Activated naive CD4-positive, alpha-beta T cell (primary cell): ENCODE measurements at regions not wholly inside any gene's neighbourhood (a gene's known extent, or its start where the extent isn't known, plus 50 kb on each side); places are given as distances from the start of the nearest gene placed in this dataset.
"Not testable (repeated sequence)": the region's sequence is repeated elsewhere in the genome, so short reads cannot be mapped to it uniquely, and the experiment has no call there.

Source experiments
- DNase-seq, 4 experiments: peaks; one replicate each; lab custom pipeline; 2025; lab: John Stamatoyannopoulos, UW

DNA sequence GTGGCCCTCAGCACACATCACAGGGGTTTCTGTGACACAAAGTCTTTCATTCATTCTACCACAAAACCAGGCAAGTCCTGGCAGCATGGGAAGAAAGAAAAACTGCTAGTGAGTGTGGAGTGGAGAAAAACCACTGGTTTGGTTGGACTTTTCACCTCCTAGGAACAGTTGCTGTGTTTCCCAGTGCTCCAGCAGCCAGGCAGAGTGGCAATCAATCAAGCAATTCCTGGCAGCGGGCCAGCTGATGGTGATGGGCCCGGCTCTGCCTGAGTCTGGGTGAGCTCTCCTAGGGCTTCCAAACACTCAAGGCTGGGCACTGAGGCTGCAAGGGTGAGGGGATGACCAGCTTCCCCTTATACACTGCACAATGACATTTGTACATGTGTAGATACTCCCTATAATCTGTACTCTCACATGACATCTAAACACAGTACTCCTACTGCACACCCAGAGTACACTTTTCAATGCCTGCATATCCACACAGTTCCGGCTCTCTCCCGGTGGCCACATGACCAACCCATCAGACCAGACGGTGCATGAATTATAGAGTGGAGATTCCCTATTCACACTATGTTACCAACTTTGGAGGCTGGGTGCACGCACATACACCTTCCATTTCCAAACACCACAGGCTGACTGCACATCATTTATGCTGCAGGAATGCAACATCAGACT lies 156.6 kb downstream of the UNC5CL start:
- no peak for DNase-seq

DNA sequence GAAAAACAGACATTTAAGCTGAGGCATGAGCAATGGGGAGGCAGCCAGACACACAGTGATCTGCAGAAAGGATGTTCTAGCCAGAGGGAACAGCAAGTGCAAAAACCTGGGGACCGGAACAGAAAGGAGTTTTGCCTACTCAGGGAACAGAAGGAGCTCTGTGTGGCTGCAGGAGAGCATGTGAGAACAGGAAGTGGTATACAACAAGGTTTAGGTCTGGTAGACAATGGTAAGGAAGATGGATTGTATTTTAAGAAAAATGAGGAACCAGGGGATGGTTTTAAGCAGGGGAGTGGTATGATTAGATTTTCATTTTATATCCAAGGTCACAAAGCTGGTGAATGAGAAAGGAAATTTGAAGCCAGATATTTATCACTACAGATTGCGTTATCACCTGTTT lies 157.5 kb downstream of the UNC5CL start:
- DNase-seq = no peak

DNA sequence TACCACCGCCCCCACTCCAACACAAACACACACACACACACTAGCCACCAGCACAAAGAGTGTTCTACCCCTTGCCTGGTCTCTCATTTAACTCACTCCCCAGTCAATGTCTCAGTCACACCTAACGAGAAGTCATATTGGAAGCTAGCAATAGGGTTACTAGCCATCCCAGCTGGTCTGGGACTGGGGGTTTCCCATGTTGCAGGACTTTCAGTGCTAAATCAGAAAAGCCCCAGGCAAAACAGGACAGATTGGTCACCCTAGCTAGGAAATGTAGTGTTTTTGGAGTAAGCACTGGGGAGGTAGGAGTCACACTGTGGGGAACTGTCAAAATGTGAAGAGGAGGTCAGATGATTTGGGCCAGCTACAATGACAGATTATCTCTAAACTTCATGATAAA lies 158.1 kb downstream of the UNC5CL start:
- no peak for DNase-seq

DNA sequence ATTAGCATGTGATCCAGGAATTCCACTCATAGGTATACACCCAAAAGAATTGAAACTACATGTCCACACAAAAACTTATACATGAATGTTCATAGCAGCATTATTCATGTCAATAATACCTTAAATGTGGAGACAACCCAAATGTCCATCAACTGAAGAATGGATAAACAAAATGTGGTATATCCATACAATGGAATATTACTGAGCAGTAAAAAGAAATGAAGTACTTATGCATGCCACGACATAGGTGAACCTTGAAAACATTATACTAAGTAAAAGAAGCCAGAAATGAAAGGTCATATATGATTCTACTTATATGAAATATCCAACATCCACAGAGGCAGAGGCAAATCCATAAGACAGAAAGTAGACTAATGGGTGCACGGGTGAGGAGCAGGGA lies 159.9 kb downstream of the UNC5CL start:
- DNase-seq = no peak

DNA sequence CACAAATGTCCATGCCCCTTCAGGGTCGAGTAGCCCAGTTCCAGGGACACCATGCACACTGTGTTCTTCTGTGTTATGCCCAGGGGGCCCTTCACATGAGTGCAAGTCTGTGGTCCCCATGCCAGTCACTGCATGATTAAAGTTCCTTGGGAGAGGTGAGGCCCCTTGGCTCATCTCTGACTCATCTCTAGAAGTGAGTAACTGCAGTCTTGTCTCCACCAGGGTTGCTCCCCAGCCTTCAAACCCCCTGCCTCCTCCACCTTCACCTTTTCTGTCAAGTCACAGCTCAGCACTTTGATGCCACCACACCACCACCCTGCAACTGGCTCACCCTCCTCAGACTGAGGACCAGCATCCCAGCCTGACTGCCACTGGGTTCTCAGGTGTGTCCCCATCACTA lies 161.7 kb downstream of the UNC5CL start:
- no peak for DNase-seq

DNA sequence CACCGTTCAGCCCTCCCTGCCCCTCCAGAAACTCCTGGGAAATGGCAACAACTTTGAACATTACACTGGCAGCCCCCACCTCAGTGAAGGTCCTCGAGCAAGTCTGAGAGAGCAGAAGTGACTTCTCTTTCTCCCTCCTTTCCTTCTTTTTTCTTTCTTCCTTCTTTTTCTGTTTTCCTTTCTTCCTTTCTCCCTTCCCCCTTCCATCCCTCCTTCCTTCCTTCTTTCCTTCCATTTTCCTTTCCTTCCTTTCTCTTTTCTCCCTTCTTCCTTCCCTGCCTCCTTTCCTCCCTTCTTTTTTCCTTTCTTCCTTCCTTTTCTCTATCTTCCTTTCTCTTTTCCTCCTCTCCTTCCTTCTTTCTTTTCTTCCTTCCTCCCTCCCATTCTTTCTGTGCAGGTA lies 162.7 kb downstream of the UNC5CL start:
- DNase-seq = no peak

DNA sequence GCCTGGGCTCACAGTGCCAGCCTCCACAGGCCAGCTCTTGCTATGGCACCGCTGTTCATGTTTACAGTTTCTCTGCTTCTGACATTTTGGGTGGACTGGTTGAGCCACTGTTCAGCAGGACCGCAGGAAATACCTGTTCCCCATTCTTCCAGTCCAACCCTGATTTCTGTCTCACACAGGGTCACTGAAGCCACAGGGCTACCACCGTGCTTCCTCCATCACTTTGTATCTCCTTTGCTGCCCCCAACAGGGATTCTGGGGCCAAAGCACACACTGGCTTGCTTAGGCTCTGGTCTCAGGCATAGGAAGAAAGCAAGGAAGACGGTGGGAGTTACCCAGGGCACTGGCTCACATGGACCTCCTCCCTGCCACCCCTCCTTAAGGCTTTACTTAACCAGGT lies 164.5 kb downstream of the UNC5CL start:
- no peak for DNase-seq

DNA sequence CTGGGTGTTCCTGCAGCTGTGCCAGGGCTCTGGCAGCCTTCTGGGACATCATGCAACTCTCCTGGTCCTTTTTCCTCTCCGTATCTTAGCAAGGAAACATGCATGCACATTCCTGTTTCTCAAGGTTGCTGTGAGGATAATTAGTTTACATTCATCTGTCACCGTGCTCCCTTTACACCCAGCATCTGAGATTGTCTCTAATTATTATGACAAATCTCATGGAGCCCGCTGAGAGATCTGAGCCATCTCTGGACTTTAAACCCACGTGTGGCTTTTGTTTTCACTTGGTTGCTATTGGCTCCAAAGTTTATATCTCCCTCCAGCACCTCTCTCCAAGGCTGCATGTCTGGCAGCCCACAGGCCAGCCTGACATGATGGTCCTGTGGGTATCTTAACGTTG lies 167.6 kb downstream of the UNC5CL start:
- no peak for DNase-seq

DNA sequence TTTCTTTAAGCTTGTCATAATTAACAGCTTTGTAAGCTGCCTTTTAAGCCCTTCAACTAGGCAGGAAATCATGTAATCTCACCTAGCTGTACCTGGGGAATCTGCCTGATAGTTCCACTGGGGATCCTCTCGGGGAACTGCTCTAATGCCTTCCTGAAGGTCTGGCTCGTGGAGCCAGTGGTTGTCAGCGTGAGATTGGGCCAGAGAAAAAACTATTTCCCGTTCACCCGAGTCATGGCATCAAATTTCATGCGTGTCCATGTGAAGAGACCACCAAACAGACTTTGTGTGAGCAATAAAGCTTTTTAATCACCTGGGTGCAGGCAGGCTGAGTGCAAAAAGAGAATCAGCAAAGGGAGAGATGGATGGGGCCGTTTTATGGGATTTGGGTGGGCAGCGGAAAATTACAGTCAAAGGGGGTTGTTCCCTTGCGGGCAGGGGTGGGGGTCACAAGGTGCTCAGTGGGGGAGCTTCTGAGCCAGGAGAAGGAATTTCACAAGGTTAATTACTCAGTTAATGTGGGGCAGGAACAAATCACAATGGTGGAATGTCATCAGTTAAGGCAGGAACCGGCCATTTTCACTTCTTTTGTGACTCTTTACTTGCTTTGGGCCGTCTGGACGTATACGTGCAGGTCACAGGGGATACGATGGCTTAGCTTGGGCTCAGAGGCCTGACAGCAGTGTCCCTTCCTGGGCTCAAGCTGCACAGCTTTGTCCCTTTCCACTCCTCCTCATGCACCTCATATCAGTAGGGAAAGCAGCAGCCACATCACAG lies 170.7 kb downstream of the UNC5CL start:
- DNase-seq = not testable (repeated sequence)

DNA sequence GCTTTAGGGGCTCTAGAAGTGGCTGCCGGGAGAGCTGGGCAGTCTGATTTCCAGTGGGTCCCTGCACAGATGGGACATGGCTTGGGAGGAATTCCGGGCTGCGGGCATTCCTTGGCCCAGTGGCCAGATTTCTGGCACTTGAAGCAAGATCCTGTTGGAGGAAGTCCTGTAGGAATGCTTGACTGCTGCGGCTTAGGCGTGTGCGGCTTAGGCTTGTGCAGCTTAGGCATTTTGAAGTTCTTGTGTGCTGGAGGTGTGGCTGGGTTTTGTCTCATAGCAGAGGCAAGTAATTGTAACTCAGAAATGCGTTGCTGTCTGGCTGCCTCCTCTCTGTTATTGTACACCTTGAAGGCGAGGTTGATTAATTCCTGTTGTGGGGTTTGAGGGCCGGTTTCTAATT lies 171.5 kb downstream of the UNC5CL start:
- DNase-seq = not testable (repeated sequence)

DNA sequence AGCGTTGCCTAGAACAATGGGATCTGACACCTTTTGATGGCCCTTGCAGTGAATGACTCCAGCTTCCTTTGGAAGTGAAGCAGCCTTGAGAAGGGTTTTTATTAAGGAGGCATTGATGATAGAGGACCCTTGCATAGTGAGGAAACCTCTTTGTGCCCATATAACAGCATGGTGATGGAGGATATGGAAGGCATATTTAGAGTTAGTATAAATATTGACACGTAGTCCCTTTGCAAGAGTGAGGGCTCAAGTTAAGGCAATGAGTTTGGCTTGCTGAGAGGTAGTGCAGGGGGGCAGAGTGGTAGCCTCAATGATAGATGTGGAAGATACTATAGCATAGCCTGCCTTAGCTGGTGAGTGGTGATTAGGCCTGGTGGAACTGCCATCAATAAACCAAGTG lies 173.8 kb downstream of the UNC5CL start:
- DNase-seq = not testable (repeated sequence)

DNA sequence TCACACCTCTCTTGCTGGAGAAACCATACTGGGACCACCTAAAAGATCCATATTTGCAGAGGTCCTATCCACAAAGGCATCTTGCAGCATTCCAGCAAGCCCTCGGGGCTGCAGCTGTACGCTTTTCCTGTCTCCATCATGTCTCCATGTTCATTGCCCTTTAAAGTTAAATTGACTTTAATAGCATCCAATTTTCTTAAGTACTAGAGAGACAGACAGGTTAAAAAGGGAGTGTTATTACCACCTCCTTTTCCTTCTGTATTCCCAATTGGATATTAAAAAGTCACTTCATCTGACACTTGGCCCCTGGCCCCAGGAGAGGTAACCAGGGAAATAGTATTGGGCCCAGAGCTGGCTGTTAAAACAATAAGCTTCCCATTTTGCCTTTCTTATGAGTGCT lies 178.6 kb downstream of the UNC5CL start:
- no peak for DNase-seq

DNA sequence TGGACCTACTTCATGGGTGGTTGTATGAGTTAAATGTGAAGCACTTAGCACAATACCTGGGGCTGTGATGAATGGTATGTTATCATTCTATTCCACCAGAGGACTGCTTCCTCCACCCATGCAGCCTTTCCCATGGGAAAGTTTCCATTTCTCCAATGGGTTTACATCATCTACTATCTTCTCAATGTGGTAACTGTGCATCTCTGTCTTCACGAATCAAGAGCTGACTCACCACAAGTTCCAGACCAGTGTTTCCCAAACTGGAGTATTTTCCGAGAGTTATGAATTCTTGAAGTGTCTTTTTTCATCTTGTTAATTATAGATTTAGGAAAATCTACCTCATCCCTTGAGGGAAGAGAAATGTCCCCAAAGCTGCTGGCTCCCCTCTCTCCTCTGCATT lies 182.8 kb downstream of the UNC5CL start:
- DNase-seq = no peak

DNA sequence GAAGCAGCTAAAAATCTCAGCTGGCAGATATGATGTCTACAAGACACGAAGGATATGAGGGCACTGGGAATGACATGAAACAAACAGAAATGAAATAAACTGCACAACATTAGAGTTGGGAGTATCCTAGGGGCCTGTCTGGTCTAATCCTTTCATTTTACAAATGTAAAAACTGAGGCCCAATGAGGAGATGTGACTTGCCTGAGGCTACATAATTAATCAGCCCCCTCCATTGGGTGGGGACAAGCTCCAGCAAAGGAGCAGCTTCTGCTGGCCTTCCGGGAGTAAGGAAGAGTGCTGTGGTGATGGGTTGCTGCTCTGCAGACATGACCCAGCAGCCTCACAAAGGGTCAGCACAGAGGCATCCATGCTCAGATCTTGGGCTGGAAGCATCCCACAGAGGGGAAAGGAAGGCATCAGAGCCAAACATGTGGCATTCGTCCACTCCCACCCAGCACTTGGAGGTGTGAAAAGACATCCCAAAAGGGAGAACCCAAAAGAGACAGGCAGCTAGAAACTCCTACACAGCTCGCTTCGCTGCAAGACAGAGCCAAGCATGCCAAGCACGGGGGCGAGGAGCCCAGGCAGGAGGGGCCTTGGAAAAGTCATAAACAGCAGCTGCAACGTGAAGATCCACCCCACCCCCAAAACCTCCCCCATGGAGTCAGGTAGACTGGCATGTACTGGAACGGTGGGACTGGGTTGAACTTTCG lies 183.7 kb downstream of the UNC5CL start:
- no peak for DNase-seq

DNA sequence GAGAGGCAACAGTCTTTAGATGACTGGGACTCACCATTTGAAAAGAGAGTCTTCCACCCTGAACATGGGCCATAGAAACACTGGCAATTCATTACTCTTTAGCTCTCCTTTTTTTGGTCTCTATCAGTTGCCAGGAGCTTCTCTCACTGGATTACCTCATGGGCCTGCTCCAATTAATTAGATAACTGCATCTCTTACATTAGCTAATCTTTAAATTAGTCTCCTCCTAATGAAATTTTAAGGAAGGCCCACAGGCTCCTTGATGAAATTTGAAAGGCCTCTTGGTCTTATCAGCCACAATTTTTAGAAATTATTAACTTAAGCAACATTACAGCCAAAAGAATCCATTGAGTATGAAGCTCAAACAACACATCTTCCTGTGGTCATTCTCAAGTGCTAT lies 184.4 kb downstream of the UNC5CL start:
- DNase-seq = no peak

DNA sequence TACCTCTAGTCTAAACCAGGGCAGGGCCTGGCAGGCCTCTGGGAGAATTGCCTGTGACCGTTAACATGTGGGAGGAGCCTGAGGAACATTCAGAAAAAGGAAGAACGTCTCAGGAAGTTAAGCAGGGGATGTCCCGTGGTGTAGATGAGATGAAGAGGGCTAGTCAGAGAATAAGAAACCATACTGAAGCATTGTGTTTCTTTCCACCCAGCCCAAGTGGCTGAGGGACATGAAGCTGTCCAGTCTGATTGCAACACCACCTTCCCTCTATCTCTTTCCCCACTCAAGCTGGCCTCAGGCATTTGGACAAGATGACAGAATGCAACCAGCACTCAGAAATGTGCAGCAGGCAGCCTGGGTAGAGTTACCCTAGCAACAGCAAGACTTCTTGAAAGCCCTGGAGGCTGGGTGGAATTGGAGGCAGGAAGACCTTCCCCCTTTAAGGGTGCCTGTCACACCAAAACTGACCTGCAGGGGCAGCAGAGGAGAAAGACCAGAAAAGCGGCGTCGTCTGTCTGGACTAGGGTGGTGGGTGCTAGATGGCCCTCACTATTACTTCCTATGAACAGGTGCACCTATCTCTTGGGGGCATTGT lies 186.1 kb downstream of the UNC5CL start:
- DNase-seq = no peak

DNA sequence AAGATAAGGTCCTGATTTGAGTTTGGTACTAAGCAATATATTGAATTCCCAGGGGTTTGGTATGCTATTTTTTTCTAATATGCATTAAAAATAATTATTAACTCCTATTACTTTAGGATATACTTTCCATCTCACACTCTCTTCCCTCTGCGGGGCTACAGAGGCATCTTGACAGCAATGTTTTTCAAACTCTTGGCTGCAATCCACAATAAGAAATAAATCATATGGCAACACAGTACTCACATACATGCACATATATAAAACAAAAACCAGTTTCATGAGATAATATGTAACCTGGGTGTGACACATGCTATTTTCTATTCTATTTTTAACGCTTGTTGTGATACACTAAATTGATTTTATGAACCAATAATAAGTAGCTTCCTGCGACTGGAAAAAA lies 189.5 kb downstream of the UNC5CL start:
- DNase-seq = no peak

DNA sequence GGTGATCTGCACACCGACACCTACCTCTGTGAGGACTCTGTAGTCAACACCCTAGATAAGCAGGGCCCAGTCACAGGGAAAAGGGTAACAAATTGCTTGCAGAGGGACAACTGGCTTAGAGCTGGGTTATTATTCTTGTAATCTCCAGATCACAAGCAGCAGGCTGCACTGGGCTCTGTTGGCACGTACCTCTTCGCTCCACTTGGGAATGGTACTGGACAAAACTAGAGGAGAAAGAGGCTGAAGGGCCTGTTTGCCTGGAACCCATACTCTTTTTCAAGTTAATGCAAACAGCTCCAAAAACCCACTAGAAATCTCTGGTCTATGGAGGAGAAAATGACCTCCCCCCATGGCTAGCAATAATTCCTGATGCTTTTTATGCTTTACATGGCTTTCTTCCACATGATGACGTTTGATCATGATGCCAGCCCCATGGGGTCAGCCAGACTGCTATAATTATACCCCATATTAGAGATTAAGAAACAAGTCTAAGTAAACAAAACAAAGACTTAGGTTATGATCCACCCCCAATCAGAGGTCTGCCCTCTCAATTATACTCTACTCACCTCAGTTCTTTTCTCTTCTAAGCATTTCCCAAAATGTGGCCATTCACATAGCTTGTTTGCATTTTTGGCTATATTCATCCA lies 190.0 kb downstream of the UNC5CL start:
- no peak for DNase-seq

DNA sequence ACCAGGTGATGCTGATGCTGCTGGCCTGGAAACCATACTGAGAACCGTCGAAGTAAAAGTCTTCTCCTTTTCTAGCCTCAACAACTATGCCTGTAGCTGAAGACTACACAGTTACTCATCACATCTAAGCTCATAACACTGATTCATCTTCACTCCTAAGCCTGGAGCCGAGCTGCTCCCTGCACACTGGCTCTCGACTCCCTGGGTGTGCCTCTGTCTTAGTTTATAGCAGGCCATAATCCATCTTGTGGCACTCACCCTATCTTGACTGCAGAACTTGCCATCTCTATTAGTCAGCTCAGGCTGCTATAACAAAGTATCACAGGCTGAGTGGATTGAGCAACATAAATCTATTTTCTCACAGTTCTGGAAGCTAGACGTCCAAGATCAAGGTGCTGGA lies 191.0 kb downstream of the UNC5CL start:
- DNase-seq = no peak

DNA sequence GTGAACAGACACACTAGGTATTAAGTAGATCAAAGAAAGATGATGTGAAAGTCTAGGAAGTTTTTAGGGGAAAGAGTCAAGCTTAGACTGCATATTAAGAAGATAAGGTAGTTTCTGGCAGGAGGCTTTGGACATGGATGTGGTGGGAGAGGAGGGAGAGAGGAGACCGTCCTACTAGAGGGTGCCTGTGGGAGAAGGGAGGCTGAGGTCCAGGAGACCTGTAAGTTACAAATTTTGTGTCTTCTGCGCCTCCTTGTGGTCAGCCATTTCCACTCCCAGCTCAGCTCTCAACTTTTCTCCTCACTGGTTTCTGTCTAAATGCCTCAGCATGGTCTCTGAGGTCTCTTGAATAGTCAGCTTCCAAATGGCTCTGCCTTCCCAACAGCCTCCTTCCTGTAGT lies 193.5 kb downstream of the UNC5CL start:
- DNase-seq = no peak

DNA sequence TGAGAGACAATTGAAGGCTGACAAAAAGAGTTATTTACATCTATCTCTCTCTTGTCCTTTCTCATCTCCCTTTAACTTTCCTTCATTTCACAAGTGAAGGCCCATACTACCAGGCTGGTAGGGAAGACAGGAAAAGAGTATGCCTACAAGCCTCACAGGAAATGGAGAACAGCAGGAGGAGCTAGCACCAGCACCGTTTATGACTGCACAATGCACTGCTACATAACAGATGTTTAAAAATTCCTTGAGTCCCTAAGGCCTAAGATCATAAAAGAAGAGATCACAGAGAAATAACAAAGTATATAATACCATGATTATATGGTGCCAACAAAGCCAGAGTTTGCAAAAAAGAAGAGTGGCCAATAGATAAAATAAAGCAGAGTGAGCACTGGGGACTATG lies 194.8 kb downstream of the UNC5CL start:
- no peak for DNase-seq

DNA sequence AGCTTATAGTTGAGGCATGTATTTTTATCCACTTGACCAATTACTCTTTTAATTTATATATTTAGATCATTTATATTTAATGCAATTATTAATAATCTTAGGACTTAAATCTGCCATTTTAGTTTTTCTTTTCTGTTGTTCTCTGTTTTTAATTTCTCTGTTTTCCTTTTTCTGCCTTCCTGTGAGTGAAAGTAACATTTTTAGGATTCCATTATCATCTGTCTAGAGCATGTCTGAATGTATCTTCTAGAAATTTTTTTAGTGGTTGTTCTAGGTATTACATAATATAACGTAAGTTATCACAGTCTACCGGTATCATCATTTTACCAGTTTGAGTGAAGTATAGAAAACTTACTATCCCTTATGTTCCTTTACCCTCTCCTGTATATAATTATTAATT lies 197.3 kb downstream of the UNC5CL start:
- DNase-seq = no peak
